ENCODE measurements at regions not wholly inside any gene's neighbourhood (a gene's known extent, or its start where the extent isn't known, plus 50 kb on each side); places are given as distances from the start of the nearest gene placed in this dataset.
A peak's percentile ranks its signal among the peaks of the same experiment; 100 is the strongest.

DNA sequence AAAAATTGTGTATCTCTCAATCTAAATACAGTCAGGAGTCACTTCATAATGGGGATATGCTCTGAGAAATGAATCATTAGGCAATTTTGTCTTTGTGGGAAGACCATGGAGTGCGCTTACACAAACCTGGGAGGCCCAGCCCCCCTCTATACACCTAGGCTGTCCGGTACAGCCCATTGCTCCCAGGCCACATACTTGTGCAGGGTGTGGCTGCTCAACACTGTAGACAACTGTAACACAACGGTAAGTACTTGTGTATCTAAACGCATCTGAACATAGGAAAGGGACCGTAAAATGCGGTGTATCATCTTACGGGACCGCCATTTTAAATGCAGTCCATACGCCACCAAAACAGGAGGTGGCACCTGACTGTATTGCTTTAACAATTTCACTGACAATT lies 58.0 kb upstream of the FRMD1 start:
- no peak for FAIRE-seq
- no peak for TF ChIP-seq MAZ (CRISPR knock-in tag; conservative IDR thresholded peaks at IDR 0.05 in 1 of 2, IDR thresholded peaks at IDR 0.05 in 1 of 2)
- no peak for TF ChIP-seq ATF7 (IDR thresholded peaks at IDR 0.05)
- TF ChIP-seq KHSRP (IDR thresholded peaks at IDR 0.05), result no peak
- TF ChIP-seq GABPB2 (CRISPR knock-in tag; conservative IDR thresholded peaks at IDR 0.05), result no peak
- no peak for ATAC-seq
- intact Hi-C loops (cut with micrococcal nuclease) (no loop called here), in situ Hi-C loops (cut with MboI) (no loop called here)
- peaks cover 0 to 8% of the 10 kb centered on the region in 2 experiments; a peak in 1 of 5 replicates for H3K4me1 ChIP-seq (replicated peaks in 1 of 2; ENCODE audit: control insufficient read depth in 2 of 2, insufficient read depth in 2 of 2, low read length in 2 of 2)
- CTCF ChIA-PET (ENCODE audit: low intra/inter-chr PET ratio), result no interaction called here
- peaks cover 29 to 39% of the 10 kb centered on the region in 2 experiments; a peak in 4 of 5 replicates for H3K27me3 ChIP-seq (ENCODE audit: control insufficient read depth in 2 of 2, insufficient read depth in 2 of 2, low read length in 2 of 2)
- no peaks in the 10 kb centered on the region for H3K36me3 ChIP-seq (ENCODE audit: control insufficient read depth, insufficient read depth, low read length)
- no peak overlapping the region for H3K27ac ChIP-seq (ENCODE audit: extremely low read depth, low read depth, low read length)
- H2AFZ ChIP-seq (ENCODE audit: low read depth, low read length), result no peak overlapping the region
- H3K9me1 ChIP-seq (ENCODE audit: control insufficient read depth, insufficient read depth, low read length), result peaks cover 3% of the 10 kb centered on the region
- peaks cover 15% of the 10 kb centered on the region for H4K20me1 ChIP-seq (replicated peaks; ENCODE audit: control insufficient read depth, insufficient read depth, low read length)
- no peak for DNase-seq (ENCODE audit: extremely low read depth in 1 of 4, low spot score in 3 of 4)
- 21% methylated on average over 9 of the region's 9 CpGs for WGBS (ENCODE audit: insufficient coverage, low coverage, missing lambda C conversion rate)
- no peaks in the 10 kb centered on the region for H3K9me3 ChIP-seq (replicated peaks; ENCODE audit: control insufficient read depth, insufficient read depth, low read depth, low read length)
- no peak overlapping the region for H3K4me2 ChIP-seq (ENCODE audit: insufficient read depth, low read length)
- POLR2A ChIA-PET, result no interaction called here
- H3K9ac ChIP-seq (ENCODE audit: insufficient read depth in 1 of 2, low read depth in 2 of 2, low read length in 2 of 2), result no peak overlapping the region
- H3K79me2 ChIP-seq (ENCODE audit: control insufficient read depth, insufficient read depth, low read length), result no peaks in the 10 kb centered on the region
- BruUV-seq (replicated peaks), result no TSS peak
- no peak overlapping the region for H3K4me3 ChIP-seq

DNA sequence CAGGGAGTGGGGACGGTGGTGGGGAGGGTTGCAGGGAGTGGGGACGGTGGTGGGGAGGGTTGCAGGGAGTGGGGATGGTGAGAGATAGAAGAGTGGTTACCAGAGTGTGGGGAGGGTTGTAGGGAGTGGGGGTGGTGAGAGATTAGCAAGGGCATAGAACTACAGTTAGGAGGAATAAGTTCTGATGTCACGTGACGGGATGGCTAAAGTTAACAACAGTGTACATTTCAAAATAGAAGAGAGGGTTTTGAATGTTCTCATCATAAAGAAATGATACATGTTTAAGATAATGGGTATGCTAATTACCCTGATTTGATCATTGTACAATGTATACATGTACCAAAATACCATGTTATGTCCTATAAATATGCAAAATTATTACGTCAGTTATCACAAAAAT lies 57.6 kb upstream of the FRMD1 start:
- Histone ChIP-seq H3K79me2 (ENCODE audit: control insufficient read depth, insufficient read depth, low read length) (no peaks in the 10 kb centered on the region), H3K9me1 (ENCODE audit: control insufficient read depth, insufficient read depth, low read length) (peaks cover 3% of the 10 kb centered on the region), H3K4me3 (no peak overlapping the region), H2AFZ (ENCODE audit: low read depth, low read length) (no peak overlapping the region), H3K9me3 (replicated peaks; ENCODE audit: control insufficient read depth, insufficient read depth, low read depth, low read length) (no peaks in the 10 kb centered on the region), H3K36me3 (ENCODE audit: control insufficient read depth, insufficient read depth, low read length) (no peaks in the 10 kb centered on the region), H3K27me3 (ENCODE audit: control insufficient read depth in 2 of 2, insufficient read depth in 2 of 2, low read length in 2 of 2) (peaks cover 33 to 43% of the 10 kb centered on the region in 2 experiments), H4K20me1 (replicated peaks; ENCODE audit: control insufficient read depth, insufficient read depth, low read length) (peaks cover 15% of the 10 kb centered on the region), H3K4me2 (ENCODE audit: insufficient read depth, low read length) (no peak overlapping the region), H3K4me1 (replicated peaks in 1 of 2; ENCODE audit: control insufficient read depth in 2 of 2, insufficient read depth in 2 of 2, low read length in 2 of 2) (peaks cover 0 to 8% of the 10 kb centered on the region in 2 experiments; a peak in 1 of 5 replicates), H3K9ac (ENCODE audit: insufficient read depth in 1 of 2, low read depth in 2 of 2, low read length in 2 of 2) (no peak overlapping the region), H3K27ac (ENCODE audit: extremely low read depth, low read depth, low read length) (no peak overlapping the region)
- ChIA-PET CTCF (ENCODE audit: low intra/inter-chr PET ratio) (no interaction called here), POLR2A (no interaction called here)
- in situ Hi-C loops (cut with MboI), result no loop called here
- WGBS (ENCODE audit: insufficient coverage, low coverage, missing lambda C conversion rate), result 2% methylated on average over 3 of the region's 5 CpGs
- no TSS peak for BruUV-seq (replicated peaks)
- TF ChIP-seq TOE1 (IDR thresholded peaks at IDR 0.05; ENCODE audit: borderline replicate concordance) (peak; percentile 55; the same call in 1 of the 2 replicates), TOE1 (CRISPR knock-in tag; IDR thresholded peaks at IDR 0.05; ENCODE audit: borderline replicate concordance, low read depth) (no peak), RAD51 (IDR thresholded peaks at IDR 0.05; ENCODE audit: borderline replicate concordance, low read depth) (peak; percentile 73), GATAD2A (IDR thresholded peaks at IDR 0.05) (no peak), PHF21A (IDR thresholded peaks at IDR 0.05; ENCODE audit: borderline replicate concordance, low read depth) (no peak), CBFA2T2 (conservative IDR thresholded peaks at IDR 0.05) (peak; percentile 31), XRCC5 (IDR thresholded peaks at IDR 0.05; ENCODE audit: low read depth, low read length) (no peak)
- TF ChIP-seq, protein P1, sequence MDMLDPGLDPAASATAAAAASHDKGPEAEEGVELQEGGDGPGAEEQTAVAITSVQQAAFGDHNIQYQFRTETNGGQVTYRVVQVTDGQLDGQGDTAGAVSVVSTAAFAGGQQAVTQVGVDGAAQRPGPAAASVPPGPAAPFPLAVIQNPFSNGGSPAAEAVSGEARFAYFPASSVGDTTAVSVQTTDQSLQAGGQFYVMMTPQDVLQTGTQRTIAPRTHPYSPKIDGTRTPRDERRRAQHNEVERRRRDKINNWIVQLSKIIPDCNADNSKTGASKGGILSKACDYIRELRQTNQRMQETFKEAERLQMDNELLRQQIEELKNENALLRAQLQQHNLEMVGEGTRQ (CRISPR knock-in tag; IDR thresholded peaks at IDR 0.05), result 0 out of 2 replicates have a peak, but pooled peaks have one; percentile 17
- TF ChIP-seq, protein P2, sequence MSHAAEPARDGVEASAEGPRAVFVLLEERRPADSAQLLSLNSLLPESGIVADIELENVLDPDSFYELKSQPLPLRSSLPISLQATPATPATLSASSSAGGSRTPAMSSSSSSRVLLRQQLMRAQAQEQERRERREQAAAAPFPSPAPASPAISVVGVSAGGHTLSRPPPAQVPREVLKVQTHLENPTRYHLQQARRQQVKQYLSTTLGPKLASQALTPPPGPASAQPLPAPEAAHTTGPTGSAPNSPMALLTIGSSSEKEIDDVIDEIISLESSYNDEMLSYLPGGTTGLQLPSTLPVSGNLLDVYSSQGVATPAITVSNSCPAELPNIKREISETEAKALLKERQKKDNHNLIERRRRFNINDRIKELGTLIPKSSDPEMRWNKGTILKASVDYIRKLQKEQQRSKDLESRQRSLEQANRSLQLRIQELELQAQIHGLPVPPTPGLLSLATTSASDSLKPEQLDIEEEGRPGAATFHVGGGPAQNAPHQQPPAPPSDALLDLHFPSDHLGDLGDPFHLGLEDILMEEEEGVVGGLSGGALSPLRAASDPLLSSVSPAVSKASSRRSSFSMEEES (CRISPR knock-in tag; IDR thresholded peaks at IDR 0.05), result peak; percentile 86
- DNase-seq (ENCODE audit: extremely low read depth in 1 of 4, low spot score in 3 of 4), result no peak
- intact Hi-C loops (cut with micrococcal nuclease), result no loop called here
- FAIRE-seq, result no peak
- no peak for ATAC-seq
